HUES64 (cell line): ENCODE measurements at regions not wholly inside any gene's neighbourhood (a gene's known extent, or its start where the extent isn't known, plus 50 kb on each side); places are given as distances from the start of the nearest gene placed in this dataset.

Source experiments
- H3K27ac ChIP-seq: 2 replicates; pipeline ENCODE4 v1.7.0; 2013; ENCODE audit warnings: low read depth, low read length, inconsistent platforms
- H3K27me3 ChIP-seq: 2 replicates; pipeline ENCODE4 v1.6.1; 2013; ENCODE audit warnings: mild to moderate bottlenecking, low read length; ENCODE audit not compliant: insufficient read depth
- H3K36me3 ChIP-seq: 2 replicates; pipeline ENCODE4 v1.6.1; 2013; ENCODE audit warnings: mild to moderate bottlenecking, low read length; ENCODE audit not compliant: insufficient read depth
- H3K4me1 ChIP-seq: 2 replicates; pipeline ENCODE4 v1.6.1; 2013; ENCODE audit warnings: mild to moderate bottlenecking, low read length, moderate library complexity; ENCODE audit not compliant: insufficient read depth
- H3K4me3 ChIP-seq: 2 replicates; pipeline ENCODE4 v1.5.1; 2013; ENCODE audit warnings: mild to moderate bottlenecking, low read length, moderate library complexity
- H3K9ac ChIP-seq: 2 replicates; pipeline ENCODE4 v1.6.1; 2013; ENCODE audit warnings: mild to moderate bottlenecking, low read depth, low read length
- H3K9me3 ChIP-seq: 2 replicates; pipeline ENCODE4 v1.6.1; 2013; ENCODE audit warnings: low read depth, low read length; ENCODE audit not compliant: insufficient read depth
- WGBS: fragments of 150-250, 120-280 bp; methylation state at CpG from one replicate; pipeline ENCODE4 v1.1.7; 2013; ENCODE audit warnings: missing lambda C conversion rate; 5-methylcytosine and 5-hydroxymethylcytosine counted together

DNA sequence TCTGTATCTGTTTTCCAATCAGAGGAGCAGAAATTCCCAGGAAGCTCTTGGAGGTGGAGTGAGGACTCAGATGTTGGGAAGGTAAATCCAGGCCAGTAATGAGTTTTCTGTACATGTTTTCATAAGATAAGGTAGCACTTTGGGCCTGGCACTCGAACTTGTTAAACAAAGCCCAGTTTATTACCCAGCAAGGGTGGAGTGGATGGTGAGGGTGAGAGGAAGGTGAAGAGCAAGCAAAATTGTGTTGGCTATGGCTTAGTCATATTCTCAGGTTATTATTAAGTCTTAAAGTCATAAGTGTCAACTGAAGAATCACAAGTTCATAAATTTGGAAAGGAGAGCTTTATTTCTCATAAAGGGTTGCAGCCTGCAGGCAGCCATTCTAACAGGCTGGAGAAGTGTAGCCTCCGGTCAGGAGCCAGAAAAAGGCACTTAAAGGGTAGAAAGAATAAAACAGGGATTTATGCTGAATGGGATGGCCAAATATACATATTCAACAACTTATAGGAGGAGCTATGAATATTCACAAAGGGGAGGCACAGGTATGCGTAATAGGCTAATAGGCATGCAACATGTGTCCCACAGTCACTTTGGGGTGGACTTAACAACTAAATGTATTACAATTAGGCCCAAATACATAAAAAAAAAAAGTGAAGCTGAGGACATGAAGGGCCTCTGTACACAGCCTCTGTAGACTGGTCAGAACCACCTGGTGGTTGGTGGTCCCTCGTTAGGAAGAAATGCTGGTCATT, 523.9 kb downstream of the LMO4 start:
- Histone ChIP-seq H3K36me3 (no peaks in the 10 kb centered on the region), H3K4me1 (peaks cover 3% of the 10 kb centered on the region; the same call in 1 of the 2 replicates), H3K4me3 (no peak overlapping the region), H3K9me3 (no peaks in the 10 kb centered on the region), H3K27me3 (no peaks in the 10 kb centered on the region), H3K27ac (no peak overlapping the region), H3K9ac (no peak overlapping the region)
- 90% methylated on average over 4 of the region's 4 CpGs for WGBS

DNA sequence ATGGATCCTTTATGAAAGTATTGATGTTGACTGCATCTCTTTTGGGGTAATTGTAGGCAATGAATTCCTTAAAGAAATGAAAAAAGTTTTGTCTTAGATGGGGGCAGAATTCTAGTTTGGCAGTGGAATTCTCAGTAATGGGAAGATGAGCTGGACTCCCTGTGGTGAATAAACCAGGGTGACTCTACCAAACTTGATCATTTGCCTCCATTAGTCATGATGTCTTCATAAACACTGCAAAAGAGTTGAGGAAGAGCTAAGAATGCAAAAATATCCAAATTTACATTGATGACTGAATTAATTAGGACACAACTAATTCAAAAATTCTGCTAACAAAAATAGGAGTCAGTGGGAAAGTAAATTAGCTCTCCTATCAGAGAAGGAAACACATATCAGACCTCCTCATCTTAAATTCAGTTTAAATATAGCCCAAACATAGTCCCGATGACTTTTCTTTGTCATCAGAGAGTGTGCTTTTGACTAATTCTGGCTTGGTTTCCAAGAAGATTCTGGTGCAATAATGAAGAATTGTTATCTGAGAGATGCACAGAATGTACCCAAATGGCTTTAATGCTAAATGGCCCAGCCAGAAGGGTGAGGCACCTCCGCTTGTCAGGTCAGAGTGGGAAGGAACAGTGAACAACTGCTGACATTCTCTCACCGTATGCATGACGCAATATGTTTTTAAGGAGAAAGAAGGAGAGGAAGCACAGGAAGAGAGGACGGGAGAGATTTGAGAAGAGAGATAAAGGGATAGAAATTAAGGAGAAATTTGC, 525.1 kb downstream of the LMO4 start:
- no peak overlapping the region for H3K4me3 ChIP-seq
- peaks cover 6% of the 10 kb centered on the region for H3K9me3 ChIP-seq
- H3K36me3 ChIP-seq = no peaks in the 10 kb centered on the region
- 96% methylated on average over 5 of the region's 5 CpGs for WGBS
- H3K4me1 ChIP-seq = peaks cover 3% of the 10 kb centered on the region; the same call in 1 of the 2 replicates
- no peak overlapping the region for H3K27ac ChIP-seq
- no peaks in the 10 kb centered on the region for H3K27me3 ChIP-seq
- H3K9ac ChIP-seq = no peak overlapping the region

DNA sequence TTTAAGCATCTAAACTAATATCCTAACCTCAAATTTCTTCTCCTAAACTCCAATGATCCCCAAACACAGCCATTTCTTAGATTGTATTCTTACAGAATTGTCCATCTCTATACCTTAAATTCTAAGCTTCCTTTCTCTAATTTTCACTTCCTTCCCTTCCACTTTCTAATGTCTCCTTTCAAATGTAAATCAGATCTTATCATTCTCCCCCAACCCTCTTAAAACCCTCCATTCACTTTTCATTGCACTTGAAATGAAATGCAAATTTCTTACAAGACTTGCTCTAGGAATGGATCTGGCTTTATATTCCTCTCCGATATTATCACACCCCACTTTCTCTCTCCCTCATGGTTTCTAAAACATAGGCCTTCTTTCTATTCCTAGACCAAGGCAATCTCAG, 534.6 kb downstream of the LMO4 start:
- 18% methylated on average over 1 of the region's 1 CpG for WGBS
- no peaks in the 10 kb centered on the region for H3K36me3 ChIP-seq
- no peak overlapping the region for H3K27ac ChIP-seq
- H3K4me3 ChIP-seq = 0 out of 2 replicates have a peak overlapping the region, but pooled peaks have one; percentile 3
- peaks cover 13% of the 10 kb centered on the region for H3K9me3 ChIP-seq
- no peak overlapping the region for H3K9ac ChIP-seq
- H3K4me1 ChIP-seq = peaks cover 21% of the 10 kb centered on the region; the same call in 1 of the 2 replicates
- no peaks in the 10 kb centered on the region for H3K27me3 ChIP-seq

DNA sequence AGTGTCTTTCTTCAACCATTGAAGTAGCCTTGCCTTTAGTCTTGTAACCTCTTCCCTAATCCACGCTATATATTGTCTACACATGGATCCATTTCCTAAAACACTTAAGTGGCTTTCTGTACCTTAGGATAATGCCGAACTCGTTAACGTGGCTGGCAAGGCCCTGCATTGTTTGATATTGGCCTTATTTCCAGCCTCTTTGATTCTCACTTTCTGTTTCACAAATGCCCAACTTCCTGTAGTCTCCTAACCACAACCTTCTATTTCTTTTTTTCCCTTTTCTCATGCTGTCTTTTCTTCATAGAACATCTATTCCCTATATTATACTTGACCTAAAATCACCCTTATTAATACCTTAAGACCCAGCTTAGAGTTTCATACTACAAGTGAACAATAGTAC, 536.0 kb downstream of the LMO4 start:
- no peak overlapping the region for H3K27ac ChIP-seq
- H3K4me3 ChIP-seq = no peak overlapping the region
- peaks cover 21% of the 10 kb centered on the region; the same call in 1 of the 2 replicates for H3K4me1 ChIP-seq
- 0 out of 2 replicates have a peak, but pooled peaks cover 7% of the 10 kb centered on the region for H3K9me3 ChIP-seq
- H3K9ac ChIP-seq = no peak overlapping the region
- no peaks in the 10 kb centered on the region for H3K36me3 ChIP-seq
- WGBS = 93% methylated on average over 4 of the region's 4 CpGs
- H3K27me3 ChIP-seq = no peaks in the 10 kb centered on the region

DNA sequence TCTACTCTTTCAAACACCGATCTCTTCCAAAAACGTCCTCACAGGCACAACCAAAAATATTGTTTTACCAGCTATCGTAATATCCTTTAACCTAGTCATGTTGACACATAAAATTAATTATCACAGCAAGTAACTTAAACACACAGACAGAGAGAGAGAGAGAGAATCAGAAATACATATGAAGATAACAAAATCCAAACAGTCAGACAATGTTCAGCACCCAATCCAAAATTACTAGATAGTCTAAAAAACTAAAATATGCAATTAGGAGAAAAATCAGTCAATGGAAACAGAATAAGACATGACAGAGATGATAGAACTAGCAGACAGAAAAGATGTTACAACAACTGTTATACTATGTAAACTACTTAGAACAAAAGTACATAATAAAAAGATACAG, 537.7 kb downstream of the LMO4 start:
- Histone ChIP-seq H3K36me3 (no peaks in the 10 kb centered on the region), H3K27me3 (no peaks in the 10 kb centered on the region), H3K27ac (no peak overlapping the region), H3K4me1 (peaks cover 21% of the 10 kb centered on the region; the same call in 1 of the 2 replicates), H3K4me3 (no peak overlapping the region), H3K9me3 (0 out of 2 replicates have a peak, but pooled peaks cover 7% of the 10 kb centered on the region), H3K9ac (no peak overlapping the region)
- WGBS = 95% methylated on average over 3 of the region's 3 CpGs

DNA sequence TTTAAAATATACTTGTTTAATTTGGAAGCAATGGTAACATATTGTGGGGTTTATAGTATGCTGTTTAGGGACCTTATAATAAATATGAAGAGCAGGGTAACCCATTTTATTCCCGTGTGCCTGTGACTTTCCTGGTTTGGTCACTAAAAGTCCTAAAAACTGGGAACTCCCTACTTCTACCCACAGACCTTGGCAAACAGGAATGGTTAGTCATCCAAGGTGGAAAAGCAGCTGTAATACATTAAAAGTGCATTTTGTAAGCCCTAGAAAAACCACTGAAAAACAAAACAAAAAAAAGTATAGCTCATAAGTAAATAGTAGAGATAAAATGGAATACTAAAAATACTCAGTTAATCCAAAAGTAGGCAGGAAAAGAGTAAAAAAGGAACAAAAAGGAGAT, 538.9 kb downstream of the LMO4 start:
- H3K36me3 ChIP-seq = no peaks in the 10 kb centered on the region
- H3K9me3 ChIP-seq = 0 out of 2 replicates have a peak, but pooled peaks cover 7% of the 10 kb centered on the region
- no peak overlapping the region for H3K27ac ChIP-seq
- H3K4me3 ChIP-seq = no peak overlapping the region
- 40% methylated on average over 1 of the region's 1 CpG for WGBS
- no peaks in the 10 kb centered on the region for H3K27me3 ChIP-seq
- no peak overlapping the region for H3K9ac ChIP-seq
- peaks cover 9% of the 10 kb centered on the region; the same call in 1 of the 2 replicates for H3K4me1 ChIP-seq

DNA sequence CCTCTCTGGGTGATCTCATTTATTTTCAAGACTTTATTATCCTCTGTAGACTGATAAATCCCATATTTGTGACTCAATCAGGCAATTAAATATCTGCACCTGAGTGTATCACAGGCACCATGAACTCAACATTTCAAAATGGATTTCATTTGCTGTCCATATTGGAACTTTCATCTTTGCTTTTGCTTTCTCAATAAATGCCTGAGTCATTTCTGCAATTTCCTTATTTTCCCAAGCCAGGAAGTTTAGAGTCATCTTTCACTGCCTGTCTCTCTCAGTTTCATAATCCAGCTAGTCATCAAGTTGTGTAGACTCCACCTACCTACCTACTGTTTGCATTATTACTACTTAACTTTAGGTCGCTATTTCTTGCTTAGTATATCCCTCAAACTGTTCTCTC, 540.9 kb downstream of the LMO4 start:
- Histone ChIP-seq H3K9ac (no peak overlapping the region), H3K4me1 (no peaks in the 10 kb centered on the region), H3K27me3 (no peaks in the 10 kb centered on the region), H3K9me3 (0 out of 2 replicates have a peak, but pooled peaks cover 7% of the 10 kb centered on the region), H3K4me3 (no peak overlapping the region), H3K36me3 (no peaks in the 10 kb centered on the region), H3K27ac (no peak overlapping the region)
- 97% methylated on average over 1 of the region's 1 CpG for WGBS

DNA sequence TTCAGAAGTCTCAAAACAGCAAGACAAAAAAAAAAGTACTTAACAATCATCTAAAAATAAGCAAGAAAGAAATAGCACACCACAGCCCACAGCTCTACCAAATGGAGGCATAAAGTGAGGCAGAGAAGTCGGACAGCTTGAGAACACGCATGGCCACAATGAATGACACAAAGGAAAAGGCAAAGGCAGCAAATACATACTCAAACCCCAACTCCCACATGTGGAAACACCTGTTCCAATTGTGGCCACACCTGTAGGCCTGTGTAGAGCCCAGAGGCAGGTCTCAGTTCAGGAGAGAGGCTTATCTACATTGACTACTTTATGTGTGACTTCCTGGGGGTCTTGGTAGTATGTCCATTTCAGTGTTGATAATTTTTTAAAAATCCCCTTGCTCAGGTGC, 543.5 kb downstream of the LMO4 start:
- Histone ChIP-seq H3K9me3 (no peaks in the 10 kb centered on the region), H3K4me1 (no peaks in the 10 kb centered on the region), H3K9ac (no peak overlapping the region), H3K4me3 (no peak overlapping the region), H3K27me3 (no peaks in the 10 kb centered on the region), H3K36me3 (no peaks in the 10 kb centered on the region), H3K27ac (no peak overlapping the region)
- 100% methylated on average over 2 of the region's 2 CpGs for WGBS

DNA sequence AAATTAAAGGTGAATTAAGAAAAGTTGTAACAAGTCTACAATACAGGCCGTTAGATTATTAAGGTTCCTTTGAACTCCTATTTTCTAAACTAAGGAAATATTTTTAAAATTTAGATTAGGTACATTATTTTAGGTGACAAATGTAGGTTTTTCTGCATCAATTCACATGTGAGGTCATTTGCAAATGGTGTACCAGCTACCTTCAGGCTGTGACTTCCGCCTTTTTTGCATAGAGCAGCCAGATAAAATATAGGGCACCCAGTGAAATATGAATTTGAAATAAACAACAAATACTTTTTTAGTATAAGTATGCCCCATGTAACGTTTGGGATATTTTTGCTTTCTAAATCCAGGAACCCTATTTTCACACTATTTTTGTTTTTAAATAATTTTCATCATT, 544.0 kb downstream of the LMO4 start:
- no peaks in the 10 kb centered on the region for H3K27me3 ChIP-seq
- H3K36me3 ChIP-seq = no peaks in the 10 kb centered on the region
- no peak overlapping the region for H3K9ac ChIP-seq
- H3K9me3 ChIP-seq = no peaks in the 10 kb centered on the region
- no peak overlapping the region for H3K4me3 ChIP-seq
- WGBS = 82% methylated on average over 1 of the region's 3 CpGs
- H3K27ac ChIP-seq = no peak overlapping the region
- no peaks in the 10 kb centered on the region for H3K4me1 ChIP-seq

DNA sequence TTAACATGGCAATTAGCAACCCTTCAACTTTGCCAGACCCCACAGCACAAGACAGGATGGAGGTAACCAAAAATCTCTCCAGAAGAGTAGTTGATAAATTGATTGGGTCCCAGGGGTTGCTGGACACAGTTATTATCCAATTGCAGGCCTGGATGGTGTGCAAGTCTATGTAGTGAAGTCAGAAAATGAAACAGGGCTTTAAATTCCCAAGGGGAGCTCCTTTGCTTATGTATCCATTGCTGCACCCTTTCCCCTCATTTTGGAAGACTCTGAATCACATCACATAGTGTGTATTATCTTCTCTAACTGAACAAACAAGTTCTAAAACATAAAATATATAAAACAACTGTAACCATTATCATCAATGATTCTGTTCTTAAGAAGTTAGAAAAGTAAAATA, 550.2 kb downstream of the LMO4 start:
- Histone ChIP-seq H3K9ac (no peak overlapping the region), H3K36me3 (no peaks in the 10 kb centered on the region)

DNA sequence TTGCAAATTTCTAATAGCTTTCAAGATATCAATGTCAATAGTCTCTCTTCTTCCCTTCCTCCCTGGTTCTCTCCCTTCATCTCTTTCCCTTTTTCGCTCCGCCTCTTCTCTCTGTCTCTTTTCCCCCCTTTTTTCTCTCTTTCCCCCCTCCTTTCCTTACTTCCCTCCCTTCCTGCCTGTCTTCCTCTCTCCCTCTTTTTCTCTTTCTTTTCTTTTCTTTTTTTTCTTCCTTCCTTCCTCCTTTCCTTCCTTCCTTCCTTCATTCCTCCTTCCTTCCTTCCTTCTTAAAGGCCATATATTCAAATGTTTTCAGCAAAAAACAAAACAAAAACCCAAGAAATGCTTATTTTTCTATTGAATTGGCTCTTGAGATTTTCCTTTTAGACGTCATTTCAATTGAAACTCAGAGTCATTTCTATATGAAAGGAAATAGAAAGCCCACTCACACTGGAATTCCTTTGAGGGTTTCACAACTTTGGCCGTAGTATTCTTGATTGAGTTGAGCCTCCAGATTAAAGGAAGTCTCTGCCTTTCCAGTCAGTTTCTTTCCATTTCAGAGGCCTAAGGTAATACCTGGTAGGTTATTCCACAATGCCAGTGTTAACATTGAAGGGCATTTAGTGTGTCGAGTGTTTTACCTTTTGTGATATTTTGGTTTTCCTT, 551.5 kb downstream of the LMO4 start:
- H3K27me3 ChIP-seq = no peaks in the 10 kb centered on the region
- no peaks in the 10 kb centered on the region for H3K36me3 ChIP-seq
- H3K27ac ChIP-seq = no peak overlapping the region
- H3K9me3 ChIP-seq = peaks cover 11% of the 10 kb centered on the region; the same call in 1 of the 2 replicates
- 93% methylated on average over 4 of the region's 5 CpGs for WGBS
- H3K4me3 ChIP-seq = no peak overlapping the region
- H3K9ac ChIP-seq = no peak overlapping the region
- H3K4me1 ChIP-seq = no peaks in the 10 kb centered on the region

More for the DNA sequence above, 550.2 kb downstream of the LMO4 start:
- H3K27ac ChIP-seq = no peak overlapping the region
- no peak overlapping the region for H3K4me3 ChIP-seq
- H3K4me1 ChIP-seq = no peaks in the 10 kb centered on the region
- no peaks in the 10 kb centered on the region for H3K27me3 ChIP-seq
- peaks cover 11% of the 10 kb centered on the region; the same call in 1 of the 2 replicates for H3K9me3 ChIP-seq
